D721Med (cell line): ENCODE measurements at regions not wholly inside any gene's neighbourhood (a gene's known extent, or its start where the extent isn't known, plus 50 kb on each side); places are given as distances from the start of the nearest gene placed in this dataset.

Experiments
- DNase-seq: peaks from one replicate; pipeline ENCODE4 v3.0.0; 2011; ENCODE audit warnings: low spot score; ENCODE audit not compliant: insufficient read length
- FAIRE-seq: peaks from 2 replicates; lab custom pipeline; 2011; peaks lifted over from hg19 to GRCh38; lab: Jason Lieb, UNC
- CTCF ChIP-seq: IDR thresholded peaks from 2 replicates; pipeline ENCODE4 v1.5.1; 2012; ENCODE audit warnings: mild to moderate bottlenecking, control low read depth; ENCODE audit not compliant: insufficient read depth; ENCODE audit errors: missing control alignments

DNA sequence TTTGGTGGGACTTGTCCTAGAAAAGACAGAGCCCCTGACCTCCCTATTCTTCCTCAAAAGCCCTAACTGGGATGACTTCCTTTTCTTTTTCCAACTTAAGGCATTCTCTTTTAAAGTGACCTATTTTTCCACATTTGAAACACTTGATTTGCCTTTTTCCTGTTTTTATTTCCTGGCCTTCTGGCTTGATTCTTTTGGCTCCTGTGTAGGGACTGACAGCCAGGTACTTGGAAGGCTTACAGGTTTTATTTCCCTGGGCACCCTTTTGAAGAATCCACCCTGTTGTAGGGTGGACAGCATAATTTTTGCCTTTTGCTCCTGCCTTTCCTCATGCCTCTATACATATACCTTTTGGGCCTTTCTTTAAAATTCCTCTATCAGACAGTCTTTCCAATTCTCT lies 271.0 kb upstream of the AMELY start:
- DNase-seq (no peak), FAIRE-seq (no peak)
- no peak for TF ChIP-seq CTCF

GRCh38 chrY:7177631-7178030 lies 266.1 kb upstream of the AMELY start:
- FAIRE-seq = no peak
- DNase-seq = no peak
- TF ChIP-seq CTCF = no peak

- DNase-seq = no peak
- no peak for FAIRE-seq
- TF ChIP-seq CTCF = no peak
Measured at GRCh38 chrY:7169475-7169874, 257.9 kb upstream of the AMELY start.

GRCh38 chrY:7141477-7141876 lies 229.9 kb upstream of the AMELY start:
- FAIRE-seq (no peak), DNase-seq (no peak)
- TF ChIP-seq CTCF = no peak
